SK-MEL-5 (cell line): ENCODE measurements at regions not wholly inside any gene's neighbourhood (a gene's known extent, or its start where the extent isn't known, plus 50 kb on each side); places are given as distances from the start of the nearest gene placed in this dataset.
"Not testable (repeated sequence)": the region's sequence is repeated elsewhere in the genome, so short reads cannot be mapped to it uniquely, and the experiment has no call there.

Source experiments
- DNase-seq: peaks from one replicate; pipeline ENCODE4 v3.0.0-alpha.2; 2016; ENCODE audit warnings: low read depth, low spot score
- in situ Hi-C: cut with HindIII; loops from 2 replicates; pipeline ENCODE4 v1.10.0; 2016; ENCODE audit warnings: low sequenced_read_pairs, high pct_unique_total_duplicates, low pct_unique_long_range_greater_than_20kb

GRCh38 chr13:89496478-89496877, 1825.3 kb downstream of the SLITRK5 start:
- in situ Hi-C loops = no loop called here
- no peak for DNase-seq

GRCh38 chr13:89497658-89498057, 1826.5 kb downstream of the SLITRK5 start:
- in situ Hi-C loops = no loop called here
- no peak for DNase-seq

GRCh38 chr13:89502286-89502685, 1831.1 kb downstream of the SLITRK5 start:
- in situ Hi-C loops = no loop called here
- no peak for DNase-seq

GRCh38 chr13:89514534-89515312, 1832.8 kb upstream of the MIR17HG start:
- in situ Hi-C loops = no loop called here
- DNase-seq = peak; percentile 11

- in situ Hi-C loops = no loop called here
- no peak for DNase-seq
Observed at GRCh38 chr13:89515948-89516347, 1831.5 kb upstream of the MIR17HG start.

- in situ Hi-C loops = no loop called here
- DNase-seq = no peak
Observed at GRCh38 chr13:89518289-89519077, 1829.0 kb upstream of the MIR17HG start.

- in situ Hi-C loops = no loop called here
- DNase-seq = no peak
Observed at GRCh38 chr13:89520468-89520867, 1827.0 kb upstream of the MIR17HG start.

- in situ Hi-C loops, DNase-seq: not testable (repeated sequence)
Observed at GRCh38 chr13:89521672-89522071, 1825.8 kb upstream of the MIR17HG start.

GRCh38 chr13:89541091-89542030, 1806.1 kb upstream of the MIR17HG start:
- in situ Hi-C loops = no loop called here

GRCh38 chr13:89550938-89551337, 1796.5 kb upstream of the MIR17HG start:
- in situ Hi-C loops = no loop called here
- DNase-seq = no peak

More at GRCh38 chr13:89541091-89542030, 1806.1 kb upstream of the MIR17HG start:
- no peak for DNase-seq

- in situ Hi-C loops = no loop called here
Observed at GRCh38 chr13:89554801-89555200, 1792.7 kb upstream of the MIR17HG start.

GRCh38 chr13:89565476-89566100, 1781.9 kb upstream of the MIR17HG start:
- DNase-seq = no peak
- in situ Hi-C loops = no loop called here

More at GRCh38 chr13:89554801-89555200, 1792.7 kb upstream of the MIR17HG start:
- no peak for DNase-seq

GRCh38 chr13:89567025-89567424, 1780.5 kb upstream of the MIR17HG start:
- DNase-seq = no peak
- in situ Hi-C loops = no loop called here

- no peak for DNase-seq
- in situ Hi-C loops = no loop called here
Observed at GRCh38 chr13:89568276-89568675, 1779.2 kb upstream of the MIR17HG start.

- in situ Hi-C loops = no loop called here
- no peak for DNase-seq
Observed at GRCh38 chr13:89568746-89569145, 1778.7 kb upstream of the MIR17HG start.

GRCh38 chr13:89571676-89572075, 1775.8 kb upstream of the MIR17HG start:
- no peak for DNase-seq
- in situ Hi-C loops = no loop called here

GRCh38 chr13:89574077-89574476, 1773.4 kb upstream of the MIR17HG start:
- in situ Hi-C loops = no loop called here
- no peak for DNase-seq
